Activated T-cell treated with anti-CD3 and anti-CD28 coated beads for 4 hours (primary cell): ENCODE measurements at regions not wholly inside any gene's neighbourhood (a gene's known extent, or its start where the extent isn't known, plus 50 kb on each side); places are given as distances from the start of the nearest gene placed in this dataset.
"Not testable (repeated sequence)": the region's sequence is repeated elsewhere in the genome, so short reads cannot be mapped to it uniquely, and the experiment has no call there.

Experiments used
- DNase-seq: peaks from one replicate; pipeline ENCODE4 v3.0.0-alpha.2; 2020

- DNase-seq: no peak
Measured at GRCh38 chr6:120786682-120787081, 547.6 kb downstream of the TBC1D32 start.

- DNase-seq: no peak
Measured at GRCh38 chr6:120786256-120786655, 548.0 kb downstream of the TBC1D32 start.

- no peak for DNase-seq
Measured at GRCh38 chr6:120785459-120786086, 548.7 kb downstream of the TBC1D32 start.

GRCh38 chr6:120779441-120779840 lies 554.8 kb downstream of the TBC1D32 start:
- DNase-seq: no peak

- no peak for DNase-seq
Measured at GRCh38 chr6:120775698-120776097, 558.6 kb downstream of the TBC1D32 start.

- DNase-seq: no peak
Measured at GRCh38 chr6:120774275-120774674, 560.0 kb downstream of the TBC1D32 start.

- no peak for DNase-seq
Measured at GRCh38 chr6:120771019-120771418, 563.3 kb downstream of the TBC1D32 start.

- no peak for DNase-seq
Measured at GRCh38 chr6:120764312-120764711, 570.0 kb downstream of the TBC1D32 start.

- no peak for DNase-seq
Measured at GRCh38 chr6:120759570-120759969, 574.7 kb downstream of the TBC1D32 start.

GRCh38 chr6:120748574-120748973 lies 585.7 kb downstream of the TBC1D32 start:
- not testable (repeated sequence) for DNase-seq

GRCh38 chr6:120736740-120737139 lies 597.5 kb downstream of the TBC1D32 start:
- DNase-seq: no peak

GRCh38 chr6:120735641-120736040 lies 598.6 kb downstream of the TBC1D32 start:
- DNase-seq: no peak

- DNase-seq: no peak
Measured at GRCh38 chr6:120711255-120711654, 623.0 kb downstream of the TBC1D32 start.

- DNase-seq: no peak
Measured at GRCh38 chr6:120700001-120700400, 634.3 kb downstream of the TBC1D32 start.

GRCh38 chr6:120686492-120686891 lies 647.8 kb downstream of the TBC1D32 start:
- DNase-seq: no peak

GRCh38 chr6:120682145-120682544 lies 652.1 kb downstream of the TBC1D32 start:
- DNase-seq: no peak

GRCh38 chr6:120681204-120681603 lies 653.1 kb downstream of the TBC1D32 start:
- no peak for DNase-seq

GRCh38 chr6:120675886-120676285 lies 658.4 kb downstream of the TBC1D32 start:
- DNase-seq: no peak

- no peak for DNase-seq
Measured at GRCh38 chr6:120671519-120671918, 662.8 kb downstream of the TBC1D32 start.

GRCh38 chr6:120652506-120652905 lies 681.8 kb downstream of the TBC1D32 start:
- DNase-seq: no peak

GRCh38 chr6:120648713-120649112 lies 685.6 kb downstream of the TBC1D32 start:
- no peak for DNase-seq

- no peak for DNase-seq
Measured at GRCh38 chr6:120646101-120646500, 688.2 kb downstream of the TBC1D32 start.

GRCh38 chr6:120632975-120633374 lies 701.3 kb downstream of the TBC1D32 start:
- DNase-seq: no peak

- DNase-seq: no peak
Measured at GRCh38 chr6:120627612-120628011, 706.7 kb downstream of the TBC1D32 start.

- no peak for DNase-seq
Measured at GRCh38 chr6:120622127-120622631, 712.1 kb downstream of the TBC1D32 start.
